Naive B cell (primary cell): ENCODE measurements at regions not wholly inside any gene's neighbourhood (a gene's known extent, or its start where the extent isn't known, plus 50 kb on each side); places are given as distances from the start of the nearest gene placed in this dataset.

ENCODE experiments used
- ATAC-seq, 2 donors: fragments of 150-1000 bp; cut with Tn5 transposase; 2 replicates each; pipeline ENCODE4 v1.10.0; 2021; ENCODE audit warnings: low read depth in 2 of 2, mild to moderate bottlenecking in 2 of 2, moderate library complexity in 2 of 2
- DNase-seq: peaks from one replicate; pipeline ENCODE4 v3.0.0; 2022
- H3K27ac Mint-ChIP-seq, 6 donors: one replicate each; pipeline ENCODE4 v1.8.0; 2020 to 2022; ENCODE audit warnings: mild to moderate bottlenecking in 6 of 6, mixed read lengths in 6 of 6, moderate library complexity in 5 of 6, inconsistent platforms in 2 of 6
- H3K27me3 Mint-ChIP-seq, 3 donors: one replicate each; pipeline ENCODE4 v1.8.0; 2021 to 2022; ENCODE audit warnings: mixed read lengths in 3 of 3, mild to moderate bottlenecking in 1 of 3
- H3K36me3 Mint-ChIP-seq, 2 donors: one replicate each; pipeline ENCODE4 v1.8.0; 2020 to 2022; ENCODE audit warnings: mixed read lengths in 2 of 2, inconsistent platforms in 1 of 2, mild to moderate bottlenecking in 1 of 2
- H3K4me1 Mint-ChIP-seq, 3 donors: one replicate each; pipeline ENCODE4 v1.8.0; 2020 to 2022; ENCODE audit warnings: mixed read lengths in 3 of 3, inconsistent platforms in 1 of 3, mild to moderate bottlenecking in 1 of 3, moderate library complexity in 1 of 3
- H3K4me3 Mint-ChIP-seq, 8 donors: one replicate each; pipeline ENCODE4 v1.8.0; 2020 to 2022; ENCODE audit warnings: mild to moderate bottlenecking in 8 of 8, mixed read lengths in 8 of 8, moderate library complexity in 8 of 8, inconsistent platforms in 2 of 8
- H3K9me3 Mint-ChIP-seq, 7 donors: one replicate each; pipeline ENCODE4 v1.8.0; 2020 to 2022; ENCODE audit warnings: mixed read lengths in 7 of 7, mild to moderate bottlenecking in 5 of 7, inconsistent platforms in 2 of 7, moderate library complexity in 1 of 7

DNA sequence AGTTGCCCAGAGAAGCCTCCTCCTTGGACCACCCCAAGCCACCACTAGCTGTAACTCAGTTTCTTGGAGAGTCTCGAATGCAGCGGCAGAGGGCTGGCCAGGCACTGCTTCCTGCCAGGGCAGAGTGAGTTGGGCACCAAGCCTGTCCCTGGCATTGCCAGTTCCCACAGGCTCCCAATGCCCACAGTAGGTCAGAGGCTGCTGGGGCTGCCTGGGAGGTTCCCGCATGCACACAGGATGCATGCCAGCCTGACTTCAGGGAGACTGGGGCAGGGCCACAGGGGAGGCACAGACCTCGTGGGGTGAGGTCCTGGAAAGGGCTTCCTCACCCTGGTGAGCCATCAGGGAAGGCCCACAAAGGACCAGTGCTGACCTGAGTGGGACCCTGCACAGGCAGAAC, 152.8 kb downstream of the ZNF248 start:
- H3K36me3 Mint-ChIP-seq = no peaks in the 10 kb centered on the region
- no peak for DNase-seq
- no peaks in the 10 kb centered on the region for H3K4me1 Mint-ChIP-seq
- H3K4me3 Mint-ChIP-seq = no peak overlapping the region
- H3K27me3 Mint-ChIP-seq = no peaks in the 10 kb centered on the region
- ATAC-seq = no peak
- peaks cover 6 to 19% (median 8%) of the 10 kb centered on the region in 7 donors for H3K9me3 Mint-ChIP-seq
- H3K27ac Mint-ChIP-seq = no peak overlapping the region

DNA sequence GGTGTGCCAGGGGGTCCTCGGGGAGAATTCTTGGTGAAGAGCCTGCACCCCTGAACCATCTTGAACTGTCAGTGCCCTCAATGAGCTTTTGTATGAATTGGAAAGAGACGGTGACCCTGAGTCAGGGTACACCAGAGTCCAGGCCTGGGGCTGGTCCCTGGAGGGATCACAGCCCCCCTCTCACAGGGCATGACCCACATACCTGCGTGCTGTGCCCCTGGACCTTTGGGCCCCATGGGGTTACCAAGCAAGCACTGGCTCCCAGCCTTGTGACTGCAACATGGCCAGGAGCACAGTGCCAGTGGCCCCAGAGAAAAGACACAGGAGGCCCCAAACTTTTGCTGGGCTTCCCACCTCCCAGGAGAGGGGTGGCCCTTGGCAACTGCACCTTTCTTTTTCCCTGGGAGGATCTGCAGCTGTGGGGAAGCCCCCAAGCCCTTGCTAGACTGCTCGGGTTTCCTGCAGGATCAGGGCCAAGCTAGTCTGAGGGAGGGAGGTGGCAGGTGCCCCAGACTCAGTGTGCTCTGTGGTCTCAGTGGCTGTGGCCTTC, 153.5 kb downstream of the ZNF248 start:
- peaks cover 6 to 20% (median 8%) of the 10 kb centered on the region in 7 donors for H3K9me3 Mint-ChIP-seq
- no peak for DNase-seq
- no peaks in the 10 kb centered on the region for H3K27me3 Mint-ChIP-seq
- no peaks in the 10 kb centered on the region for H3K4me1 Mint-ChIP-seq
- no peak overlapping the region for H3K4me3 Mint-ChIP-seq
- H3K36me3 Mint-ChIP-seq = no peaks in the 10 kb centered on the region
- no peak for ATAC-seq
- H3K27ac Mint-ChIP-seq = no peak overlapping the region

DNA sequence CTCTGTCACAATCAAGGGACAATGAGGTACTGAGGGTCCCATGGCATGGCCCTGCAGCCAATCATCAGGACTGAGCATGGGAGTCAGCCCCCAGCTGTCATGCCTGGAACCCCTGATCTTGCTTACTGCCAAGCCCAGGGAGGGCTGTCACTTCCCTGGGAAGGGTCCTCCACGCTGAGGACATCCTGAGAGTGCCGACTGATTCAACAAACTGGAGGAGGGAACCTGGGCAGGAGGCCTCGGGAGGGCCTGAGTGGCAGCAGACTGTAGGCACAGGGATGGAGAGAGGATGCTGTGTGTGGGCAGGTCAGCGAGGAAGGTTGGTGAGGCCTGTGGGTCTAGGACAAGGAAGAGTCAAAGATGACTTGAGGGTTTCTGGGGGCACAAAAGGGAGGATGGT, 154.3 kb downstream of the ZNF248 start:
- DNase-seq (no peak), ATAC-seq (no peak)
- Mint-ChIP-seq H3K9me3 (peaks cover 6 to 18% (median 13%) of the 10 kb centered on the region in 7 donors), H3K27me3 (no peaks in the 10 kb centered on the region), H3K36me3 (no peaks in the 10 kb centered on the region), H3K27ac (no peak overlapping the region), H3K4me3 (peak overlapping the region in 1 of 8 donors; percentile 30), H3K4me1 (no peaks in the 10 kb centered on the region)

DNA sequence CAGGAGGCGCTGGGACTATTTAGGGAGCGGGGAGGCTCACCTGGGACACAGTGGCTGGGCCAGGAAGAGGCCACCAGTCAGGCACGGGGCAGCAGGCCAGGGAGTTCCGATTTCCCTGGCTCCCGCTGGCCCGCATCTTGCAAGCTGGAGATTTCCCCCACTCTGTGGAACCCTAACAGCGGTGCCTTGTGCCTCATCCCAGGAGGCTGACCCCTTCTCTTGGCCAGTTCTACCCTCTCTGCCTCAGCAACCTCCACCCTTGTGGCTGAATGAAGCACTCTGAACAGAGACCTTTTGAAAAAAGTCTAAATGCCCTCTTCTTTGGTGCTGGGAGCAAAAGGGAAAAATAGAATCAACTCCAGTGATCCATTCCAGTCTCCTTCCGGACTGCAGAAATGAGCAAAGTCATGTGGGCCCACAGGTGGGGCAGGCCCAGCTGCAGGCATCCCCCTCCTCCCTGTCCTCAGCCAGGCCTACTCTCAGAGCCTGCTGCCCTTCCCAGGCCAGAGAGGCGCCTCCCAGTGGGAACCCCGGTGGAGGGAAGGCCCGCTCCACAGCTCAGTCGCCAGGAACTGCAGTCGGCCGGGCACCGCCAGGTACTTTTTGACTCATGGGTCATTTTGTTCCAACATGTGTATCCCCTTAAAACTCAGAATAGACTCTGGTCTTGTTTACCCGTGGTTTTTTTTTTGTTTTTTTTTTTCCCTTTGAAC, 155.5 kb downstream of the ZNF248 start:
- peaks cover 8 to 24% (median 17%) of the 10 kb centered on the region in 7 donors for H3K9me3 Mint-ChIP-seq
- DNase-seq (no peak), ATAC-seq (no peak)
- H3K36me3 Mint-ChIP-seq = no peaks in the 10 kb centered on the region
- no peaks in the 10 kb centered on the region for H3K4me1 Mint-ChIP-seq
- no peaks in the 10 kb centered on the region for H3K27me3 Mint-ChIP-seq
- H3K27ac Mint-ChIP-seq = no peak overlapping the region
- no peak overlapping the region for H3K4me3 Mint-ChIP-seq

DNA sequence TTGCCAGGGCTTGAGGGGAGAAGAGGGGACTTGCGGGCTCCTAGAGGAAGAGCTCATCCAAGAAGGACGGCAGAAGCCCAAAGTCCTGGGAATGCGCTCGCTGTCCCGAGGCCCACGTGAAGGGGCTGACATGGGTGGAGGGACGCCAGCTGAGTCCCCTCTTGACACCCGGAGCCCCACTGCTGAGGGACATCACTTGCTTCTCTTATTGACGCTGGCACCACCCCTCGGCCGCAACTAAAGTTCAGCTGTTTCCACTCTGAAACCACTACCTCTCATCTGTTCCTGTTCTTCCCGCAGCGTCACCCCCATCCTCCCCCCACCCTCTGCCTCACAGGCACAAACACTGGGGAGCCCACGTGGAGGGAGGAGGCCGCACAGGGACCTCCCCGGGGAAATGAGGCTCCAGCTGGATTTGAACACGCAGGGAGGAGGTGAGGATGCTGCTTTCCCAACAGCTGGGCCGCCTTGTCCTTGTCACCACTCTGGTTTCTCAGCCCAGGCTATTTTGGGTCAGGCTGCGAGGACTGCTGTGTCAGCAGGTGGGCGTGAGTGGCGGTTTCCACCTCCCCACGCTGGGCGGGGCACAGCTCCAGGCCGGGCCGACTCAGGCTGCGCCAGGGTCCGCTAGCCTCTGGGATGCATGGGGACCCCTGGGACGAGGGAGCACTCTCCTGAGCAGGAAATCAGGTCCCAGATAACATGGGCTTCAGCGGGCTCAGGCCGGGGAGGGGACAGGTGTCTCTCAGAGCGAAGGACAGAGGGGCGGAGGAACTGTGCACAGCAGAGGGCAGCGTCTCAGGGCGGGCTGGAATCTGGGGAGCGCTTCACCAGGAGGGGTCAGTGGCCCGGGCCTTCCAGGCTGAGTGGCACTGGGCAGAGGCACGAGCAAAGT, 156.3 kb downstream of the ZNF248 start:
- Mint-ChIP-seq H3K9me3 (peaks cover 4 to 32% (median 16%) of the 10 kb centered on the region in 7 donors), H3K36me3 (no peaks in the 10 kb centered on the region), H3K4me1 (no peaks in the 10 kb centered on the region), H3K27me3 (no peaks in the 10 kb centered on the region), H3K27ac (no peak overlapping the region), H3K4me3 (no peak overlapping the region)
- DNase-seq = no peak
- no peak for ATAC-seq

DNA sequence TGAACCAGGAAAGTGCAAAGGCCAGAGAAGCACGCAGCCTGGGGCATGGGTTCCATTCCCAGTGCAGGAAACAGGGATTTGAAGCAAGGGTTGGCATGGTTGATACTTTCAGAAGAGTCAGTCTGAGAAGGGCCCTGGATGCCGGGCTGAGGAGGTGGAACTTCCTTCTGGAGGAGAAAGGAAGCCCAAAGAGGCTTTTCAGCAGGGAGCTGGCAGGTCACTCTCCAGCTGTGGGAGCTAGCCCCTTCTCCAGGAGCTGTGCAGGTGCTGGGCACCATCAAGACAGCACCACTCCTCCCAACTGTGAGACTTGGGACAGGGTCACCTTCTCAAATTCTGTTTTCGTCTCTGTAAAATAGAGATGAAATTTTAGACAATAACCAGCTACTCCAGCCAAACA, 169.8 kb downstream of the ZNF248 start:
- Mint-ChIP-seq H3K9me3 (peaks cover 8 to 37% (median 25%) of the 10 kb centered on the region in 7 donors), H3K4me3 (peak overlapping the region in 2 of 8 donors; percentile 0 to 74), H3K27ac (no peak overlapping the region), H3K36me3 (peaks cover 0 to 7% of the 10 kb centered on the region in 2 donors), H3K27me3 (no peaks in the 10 kb centered on the region), H3K4me1 (no peaks in the 10 kb centered on the region)
- ATAC-seq (no peak), DNase-seq (no peak)

DNA sequence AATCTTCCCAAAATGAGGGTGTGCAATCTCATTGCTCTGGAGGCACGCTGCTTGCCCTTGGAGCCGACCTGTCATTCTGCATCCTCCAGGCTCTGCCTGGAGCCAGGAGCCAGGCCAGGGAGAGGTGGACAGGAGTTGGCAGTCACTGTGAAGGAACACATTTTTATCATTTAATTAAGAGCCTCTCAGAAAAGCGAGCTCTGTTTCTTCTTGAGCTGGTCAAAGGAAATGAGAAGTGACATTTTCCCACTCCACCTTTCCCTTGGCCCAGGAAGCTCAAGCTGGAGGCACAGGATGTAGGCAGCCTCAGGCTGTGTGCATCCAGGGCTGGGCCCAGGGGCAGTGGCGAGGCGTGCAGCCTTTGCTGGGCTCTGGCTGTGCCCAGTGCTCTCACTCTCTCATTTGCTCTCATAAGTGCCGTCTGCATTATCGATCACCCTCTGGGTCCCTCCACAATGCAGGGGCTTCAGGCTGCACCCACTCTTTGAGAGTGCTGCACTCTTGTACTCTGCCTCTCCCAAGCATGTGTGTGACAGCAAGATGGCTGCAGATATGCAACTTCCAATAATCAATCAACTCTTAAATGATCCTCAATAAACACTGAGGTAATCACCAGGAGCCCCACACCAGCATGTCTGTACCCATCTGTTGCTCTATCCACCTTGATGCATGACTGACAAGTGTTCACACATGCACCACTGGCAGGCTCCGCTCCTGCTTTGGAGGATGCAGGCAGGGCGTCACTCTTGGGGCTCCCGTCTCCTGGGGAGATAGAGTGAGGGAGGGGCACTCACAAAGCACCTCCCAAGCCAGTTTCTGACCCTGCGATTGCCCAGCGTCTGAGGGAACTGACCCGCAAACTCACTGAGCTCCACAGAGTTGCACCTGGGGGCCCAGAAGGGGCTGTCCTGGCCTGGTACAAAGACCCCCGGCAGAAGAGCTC, 171.4 kb downstream of the ZNF248 start:
- no peak for ATAC-seq
- Mint-ChIP-seq H3K4me1 (no peaks in the 10 kb centered on the region), H3K27me3 (no peaks in the 10 kb centered on the region), H3K4me3 (no peak overlapping the region), H3K27ac (no peak overlapping the region), H3K9me3 (peaks cover 13 to 40% (median 24%) of the 10 kb centered on the region in 7 donors), H3K36me3 (peaks cover 0 to 15% of the 10 kb centered on the region in 2 donors)
- no peak for DNase-seq

DNA sequence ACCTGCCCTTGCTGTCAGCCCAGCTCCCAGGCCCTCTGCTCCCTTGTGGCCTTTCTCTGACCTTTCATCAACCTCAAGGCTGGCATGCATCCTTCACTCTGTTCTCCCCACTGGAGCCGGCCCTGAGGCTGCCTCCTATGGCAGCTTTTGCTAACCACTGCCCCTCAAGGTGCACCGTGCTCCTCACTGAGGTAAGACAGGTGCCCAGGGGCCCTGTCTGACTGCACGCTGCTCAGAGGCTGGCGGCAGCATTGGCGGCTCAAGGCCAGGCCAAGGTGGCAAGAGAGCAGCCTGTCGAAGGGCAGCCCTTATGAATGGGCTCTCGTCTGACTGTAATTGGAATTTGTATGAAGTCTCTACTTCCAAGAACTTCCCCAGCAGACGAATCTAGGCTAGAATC, 172.6 kb downstream of the ZNF248 start:
- Mint-ChIP-seq H3K4me1 (no peaks in the 10 kb centered on the region), H3K4me3 (no peak overlapping the region), H3K36me3 (peaks cover 0 to 15% of the 10 kb centered on the region in 2 donors), H3K27me3 (no peaks in the 10 kb centered on the region), H3K9me3 (peaks cover 13 to 29% (median 20%) of the 10 kb centered on the region in 7 donors), H3K27ac (peak overlapping the region in 1 of 6 donors; percentile 6)
- DNase-seq = no peak
- ATAC-seq = no peak

DNA sequence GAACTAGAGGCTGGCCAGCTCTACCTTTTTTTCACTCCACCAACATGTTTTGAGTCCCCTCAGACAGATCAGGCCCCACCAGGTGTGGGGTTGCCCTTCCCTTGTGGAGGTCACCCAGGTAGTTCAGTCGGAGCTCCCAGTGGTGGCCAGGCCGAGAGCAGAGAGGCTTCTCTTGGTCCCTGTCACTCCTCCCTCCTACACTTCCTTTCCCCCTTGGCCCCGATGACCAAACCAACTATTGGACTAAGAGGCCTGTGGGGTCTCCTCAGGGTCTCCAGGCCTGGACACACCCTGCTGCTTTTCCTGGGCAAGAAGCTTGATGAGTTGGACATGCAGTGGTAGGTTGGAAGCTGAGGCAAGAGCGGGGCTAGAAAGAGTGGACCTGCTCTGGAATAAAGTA, 174.8 kb downstream of the ZNF248 start:
- ATAC-seq (no peak), DNase-seq (no peak)
- peaks cover 0 to 15% of the 10 kb centered on the region in 2 donors for H3K36me3 Mint-ChIP-seq
- H3K4me3 Mint-ChIP-seq = no peak overlapping the region
- H3K4me1 Mint-ChIP-seq = no peaks in the 10 kb centered on the region
- no peak overlapping the region for H3K27ac Mint-ChIP-seq
- no peaks in the 10 kb centered on the region for H3K27me3 Mint-ChIP-seq
- H3K9me3 Mint-ChIP-seq = peaks cover 5 to 32% (median 17%) of the 10 kb centered on the region in 7 donors

DNA sequence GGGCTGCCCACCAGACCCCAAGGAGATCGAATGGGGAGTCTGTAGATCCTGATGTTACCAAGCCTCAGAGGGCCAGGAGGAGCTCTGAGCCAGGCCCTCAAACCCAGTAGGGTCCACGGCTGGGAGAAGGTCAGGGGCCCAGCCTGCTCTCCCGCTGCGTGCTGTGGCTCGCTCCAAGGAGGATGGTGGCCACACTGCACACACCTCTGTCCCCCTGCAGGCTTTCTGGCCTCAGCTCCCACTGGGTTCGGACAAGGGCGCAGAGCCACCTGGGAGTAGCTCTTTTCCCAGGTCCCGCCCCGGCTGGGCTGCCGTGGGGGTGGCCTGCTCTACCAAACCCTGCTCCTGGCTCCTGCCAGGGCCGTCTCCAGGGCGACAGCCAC, 175.8 kb downstream of the ZNF248 start:
- no peak overlapping the region for H3K4me3 Mint-ChIP-seq
- H3K36me3 Mint-ChIP-seq = peaks cover 0 to 8% of the 10 kb centered on the region in 2 donors
- ATAC-seq = no peak
- no peaks in the 10 kb centered on the region for H3K27me3 Mint-ChIP-seq
- H3K9me3 Mint-ChIP-seq = peaks cover 4 to 28% (median 12%) of the 10 kb centered on the region in 7 donors
- no peak for DNase-seq
- no peak overlapping the region for H3K27ac Mint-ChIP-seq
- no peaks in the 10 kb centered on the region for H3K4me1 Mint-ChIP-seq

DNA sequence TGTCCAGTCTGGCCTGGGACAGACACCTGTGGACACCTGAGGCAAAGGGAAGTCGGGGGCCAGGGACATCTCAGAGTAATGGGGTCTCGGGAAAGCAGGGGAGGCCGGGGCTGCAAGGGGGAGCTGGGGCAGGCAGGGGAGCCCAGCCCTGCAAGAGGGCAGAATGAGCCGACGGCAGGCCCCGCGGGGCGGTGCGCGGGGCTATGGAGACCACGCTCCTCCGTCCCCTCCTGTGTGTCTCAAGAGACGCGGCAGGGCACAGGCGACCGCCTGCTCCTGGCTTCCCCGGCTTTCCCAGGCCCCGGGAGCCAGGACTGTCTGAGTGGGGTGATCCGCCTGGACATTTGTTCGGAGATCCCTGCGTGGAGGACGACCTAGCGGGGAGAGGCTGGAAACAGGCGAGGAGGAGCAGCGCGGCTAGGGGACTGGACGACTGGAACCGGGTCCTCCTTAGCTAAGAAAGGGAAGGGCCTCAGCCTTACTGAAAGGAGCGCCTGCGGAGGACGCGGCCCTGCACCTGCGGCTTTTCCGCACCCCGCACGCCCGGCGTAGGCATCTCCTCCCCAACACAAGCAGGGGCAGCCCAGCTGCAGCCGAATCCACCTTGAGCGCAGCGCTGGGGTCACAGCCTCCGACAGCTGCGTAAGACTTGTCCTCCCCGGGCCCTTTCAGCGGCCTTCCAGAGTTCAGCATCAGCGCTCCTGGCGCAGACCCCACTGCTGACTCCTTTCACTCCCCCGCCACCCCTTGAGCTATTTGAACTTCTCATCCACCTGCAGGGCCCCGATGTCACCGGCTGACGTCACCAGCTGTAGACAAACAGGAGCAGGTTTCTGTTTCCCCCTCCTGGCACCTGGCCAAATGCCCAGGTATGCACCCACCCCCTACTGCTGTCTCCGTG, 176.4 kb downstream of the ZNF248 start:
- H3K27ac Mint-ChIP-seq = peak overlapping the region in 1 of 6 donors; percentile 33
- H3K4me3 Mint-ChIP-seq = no peak overlapping the region
- no peaks in the 10 kb centered on the region for H3K4me1 Mint-ChIP-seq
- no peak for DNase-seq
- peaks cover 4 to 32% (median 10%) of the 10 kb centered on the region in 7 donors for H3K9me3 Mint-ChIP-seq
- ATAC-seq = no peak
- H3K27me3 Mint-ChIP-seq = no peaks in the 10 kb centered on the region
- H3K36me3 Mint-ChIP-seq = peaks cover 0 to 8% of the 10 kb centered on the region in 2 donors

DNA sequence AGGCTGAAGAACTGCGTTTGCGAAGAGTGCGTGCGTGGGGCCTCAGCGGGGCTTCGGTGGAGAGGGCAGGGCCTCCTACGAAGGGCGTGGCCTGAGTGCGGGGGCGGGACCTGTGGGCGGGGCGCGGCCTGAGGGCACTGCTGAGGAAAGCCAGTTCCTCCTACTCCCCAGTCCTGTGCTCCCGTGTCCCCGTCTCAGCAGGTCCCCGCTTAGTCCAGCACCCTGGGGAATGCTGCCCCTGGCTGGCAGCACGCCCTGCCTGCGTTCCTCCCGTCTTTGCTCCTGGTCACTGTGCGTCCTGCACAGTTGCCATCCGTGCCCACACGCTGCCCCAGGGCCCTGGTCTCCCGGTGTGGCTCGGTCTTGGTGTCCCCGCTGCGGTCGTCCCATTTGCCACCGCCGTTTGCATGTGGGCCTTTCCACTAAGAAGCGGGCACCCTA, 177.1 kb downstream of the ZNF248 start:
- Mint-ChIP-seq H3K27ac (no peak overlapping the region), H3K4me3 (no peak overlapping the region), H3K36me3 (peaks cover 0 to 8% of the 10 kb centered on the region in 2 donors), H3K9me3 (peaks cover 7 to 35% (median 12%) of the 10 kb centered on the region in 7 donors), H3K27me3 (no peaks in the 10 kb centered on the region), H3K4me1 (no peaks in the 10 kb centered on the region)
- no peak for DNase-seq
- no peak for ATAC-seq
